Epithelial cell of esophagus (primary cell): ENCODE measurements at regions not wholly inside any gene's neighbourhood (a gene's known extent, or its start where the extent isn't known, plus 50 kb on each side); places are given as distances from the start of the nearest gene placed in this dataset.
"Not testable (repeated sequence)": the region's sequence is repeated elsewhere in the genome, so short reads cannot be mapped to it uniquely, and the experiment has no call there.

Source experiments
- DNase-seq: peaks from one replicate; pipeline ENCODE4 v3.0.0; 2010; ENCODE audit warnings: low read depth
- H3K4me3 ChIP-seq: 2 replicates; pipeline ENCODE4 v1.5.1; 2011; ENCODE audit warnings: mild to moderate bottlenecking, low read length, control low read depth
- TF ChIP-seq, protein P1 (sequence below): IDR thresholded peaks from 2 replicates; pipeline ENCODE4 v1.5.1; 2011; ENCODE audit warnings: low read depth, mild to moderate bottlenecking, low read length, control low read depth, inconsistent platforms; ENCODE audit not compliant: insufficient read depth; ENCODE audit errors: missing control alignments

DNA sequence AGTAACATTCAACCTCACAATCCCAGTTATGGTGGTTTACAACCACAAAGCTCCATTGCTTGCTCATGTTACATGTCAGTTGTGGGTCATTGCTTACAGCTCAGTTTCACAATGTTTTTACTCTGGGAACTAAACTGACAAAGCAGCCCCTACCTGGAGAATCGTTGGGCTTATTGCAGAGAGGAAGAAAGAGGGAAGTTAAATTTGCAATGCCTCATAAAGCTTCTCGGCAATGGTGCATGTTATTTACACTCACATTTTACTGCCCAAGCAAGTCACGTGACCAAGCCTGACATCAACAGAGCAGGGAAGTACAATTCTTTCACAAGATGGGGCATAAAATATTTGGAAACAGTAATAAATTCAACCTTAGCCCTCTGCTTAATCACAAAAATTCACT is 441.6 kb downstream of the TDRD3 start:
- DNase-seq: peak; percentile 50
- H3K4me3 ChIP-seq: no peak overlapping the region
- TF ChIP-seq, protein P1, sequence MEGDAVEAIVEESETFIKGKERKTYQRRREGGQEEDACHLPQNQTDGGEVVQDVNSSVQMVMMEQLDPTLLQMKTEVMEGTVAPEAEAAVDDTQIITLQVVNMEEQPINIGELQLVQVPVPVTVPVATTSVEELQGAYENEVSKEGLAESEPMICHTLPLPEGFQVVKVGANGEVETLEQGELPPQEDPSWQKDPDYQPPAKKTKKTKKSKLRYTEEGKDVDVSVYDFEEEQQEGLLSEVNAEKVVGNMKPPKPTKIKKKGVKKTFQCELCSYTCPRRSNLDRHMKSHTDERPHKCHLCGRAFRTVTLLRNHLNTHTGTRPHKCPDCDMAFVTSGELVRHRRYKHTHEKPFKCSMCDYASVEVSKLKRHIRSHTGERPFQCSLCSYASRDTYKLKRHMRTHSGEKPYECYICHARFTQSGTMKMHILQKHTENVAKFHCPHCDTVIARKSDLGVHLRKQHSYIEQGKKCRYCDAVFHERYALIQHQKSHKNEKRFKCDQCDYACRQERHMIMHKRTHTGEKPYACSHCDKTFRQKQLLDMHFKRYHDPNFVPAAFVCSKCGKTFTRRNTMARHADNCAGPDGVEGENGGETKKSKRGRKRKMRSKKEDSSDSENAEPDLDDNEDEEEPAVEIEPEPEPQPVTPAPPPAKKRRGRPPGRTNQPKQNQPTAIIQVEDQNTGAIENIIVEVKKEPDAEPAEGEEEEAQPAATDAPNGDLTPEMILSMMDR: no peak

DNA sequence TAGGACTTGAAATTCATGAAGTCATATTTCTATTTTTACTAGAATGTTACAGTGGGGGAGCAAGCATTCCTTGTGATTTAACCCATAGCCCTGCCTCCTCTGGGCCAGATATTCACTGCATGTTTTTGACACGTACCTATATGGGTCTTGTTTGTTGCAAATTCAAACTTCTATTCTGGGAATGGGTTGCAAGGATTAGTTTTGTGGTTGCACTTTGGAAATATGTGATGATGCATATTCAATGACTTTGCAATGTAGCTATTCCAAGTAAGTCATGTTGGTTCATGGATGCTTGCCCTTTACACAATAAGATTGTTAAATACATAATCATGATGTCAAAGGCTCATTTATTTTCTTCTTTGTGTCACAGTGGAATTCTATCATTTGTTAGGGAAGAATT is 440.8 kb downstream of the TDRD3 start:
- TF ChIP-seq, protein P1: no peak
- H3K4me3 ChIP-seq: no peak overlapping the region
- DNase-seq: peak; percentile 73

DNA sequence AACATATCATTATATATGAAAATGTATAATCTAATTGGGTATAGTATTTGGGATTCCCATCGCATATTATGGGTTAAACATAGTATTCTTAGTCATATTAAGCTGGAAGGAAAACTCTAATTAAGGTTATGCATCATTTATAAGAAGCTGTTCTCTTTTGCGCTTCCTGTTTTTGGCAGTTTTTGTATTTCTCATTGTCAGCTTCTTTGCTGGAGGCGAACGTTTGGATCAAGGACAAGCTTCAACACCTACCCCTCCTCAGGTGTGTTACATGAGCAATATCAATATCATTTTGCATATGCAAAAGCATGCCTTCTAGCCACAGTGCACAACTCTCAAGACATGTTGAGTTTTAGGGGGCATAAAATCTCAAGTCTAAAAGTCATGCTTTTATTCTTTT is 439.8 kb downstream of the TDRD3 start:
- TF ChIP-seq, protein P1: no peak
- DNase-seq: peak; percentile 66
- H3K4me3 ChIP-seq: no peak overlapping the region

DNA sequence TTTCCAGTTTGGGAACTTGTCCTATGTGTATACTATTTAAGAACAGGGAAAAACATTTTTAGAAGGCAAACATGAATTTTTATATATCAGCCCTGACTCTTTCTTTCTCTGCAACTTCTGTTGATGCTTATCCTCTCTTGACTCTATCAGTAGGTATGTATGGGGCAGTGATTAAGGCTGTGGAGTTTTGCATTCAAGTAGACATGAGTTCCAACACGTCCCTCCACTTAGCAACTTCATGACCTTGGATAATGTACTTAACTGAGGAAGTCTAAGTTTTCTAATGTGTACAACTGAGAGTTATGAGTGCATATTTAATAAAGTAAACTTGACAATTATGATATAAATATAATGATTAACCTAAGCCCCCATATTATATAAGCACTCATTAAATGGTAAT is 414.6 kb downstream of the TDRD3 start:
- DNase-seq: peak; percentile 72
- no peak overlapping the region for H3K4me3 ChIP-seq
- TF ChIP-seq, protein P1: no peak

DNA sequence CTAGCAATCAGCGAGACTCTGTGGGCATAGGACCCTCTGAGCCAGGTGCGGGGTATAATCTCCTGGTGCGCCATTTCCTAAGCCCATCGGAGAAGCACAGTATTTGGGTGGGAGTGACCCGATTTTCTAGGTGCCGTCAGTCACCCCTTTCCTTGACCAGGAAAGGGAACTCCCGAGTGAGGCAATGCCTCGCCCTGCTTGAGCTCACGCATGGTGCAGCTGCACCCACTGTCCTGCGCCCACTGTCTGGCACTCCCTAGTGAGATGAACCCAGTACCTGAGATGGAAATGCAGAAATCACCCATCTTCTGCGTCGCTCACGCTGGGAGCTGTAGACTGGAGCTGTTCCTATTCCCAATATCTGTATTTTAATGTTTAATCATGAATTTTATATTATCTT is 408.6 kb downstream of the TDRD3 start:
- DNase-seq: peak; percentile 19
- H3K4me3 ChIP-seq: not testable (repeated sequence)

DNA sequence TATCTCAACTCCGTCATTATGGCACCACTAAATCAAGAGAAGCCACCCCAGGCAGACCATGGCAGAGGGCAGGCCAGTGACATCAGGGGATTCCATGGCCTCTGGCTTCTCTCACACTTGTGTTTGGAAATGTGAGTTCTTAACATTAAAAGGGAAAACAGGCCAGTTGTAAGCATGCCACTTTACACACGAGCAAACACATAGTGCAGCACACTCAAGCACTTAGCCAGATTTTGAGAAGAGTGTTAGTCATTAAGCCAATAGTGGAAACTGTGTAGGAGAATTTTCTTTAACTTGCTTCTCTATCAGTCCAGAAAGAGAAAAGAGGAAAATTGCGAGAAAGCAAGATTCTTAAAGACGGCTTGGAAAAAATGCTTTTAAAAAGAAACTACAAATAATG is 401.5 kb downstream of the TDRD3 start:
- DNase-seq: no peak
- no peak overlapping the region for H3K4me3 ChIP-seq
- TF ChIP-seq, protein P1: no peak

DNA sequence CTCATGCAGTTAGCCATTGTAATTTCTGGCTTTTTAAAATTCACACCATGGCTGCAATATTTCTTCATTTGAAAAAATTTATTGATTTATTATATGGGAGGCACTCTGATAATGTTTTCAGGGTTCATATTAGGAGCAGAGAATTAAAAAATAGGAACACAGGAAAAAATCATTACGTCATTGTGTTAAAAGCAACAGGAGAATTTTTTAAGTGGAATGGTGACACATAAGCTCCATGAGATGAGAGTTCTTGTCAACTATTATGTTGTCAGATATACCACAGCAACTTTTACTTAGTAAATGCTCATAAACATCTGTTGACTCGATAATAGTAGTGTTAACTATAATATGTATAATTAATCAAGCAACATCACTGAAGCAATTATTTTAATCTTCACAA is 400.1 kb downstream of the TDRD3 start:
- no peak overlapping the region for H3K4me3 ChIP-seq
- TF ChIP-seq, protein P1: no peak
- DNase-seq: no peak

DNA sequence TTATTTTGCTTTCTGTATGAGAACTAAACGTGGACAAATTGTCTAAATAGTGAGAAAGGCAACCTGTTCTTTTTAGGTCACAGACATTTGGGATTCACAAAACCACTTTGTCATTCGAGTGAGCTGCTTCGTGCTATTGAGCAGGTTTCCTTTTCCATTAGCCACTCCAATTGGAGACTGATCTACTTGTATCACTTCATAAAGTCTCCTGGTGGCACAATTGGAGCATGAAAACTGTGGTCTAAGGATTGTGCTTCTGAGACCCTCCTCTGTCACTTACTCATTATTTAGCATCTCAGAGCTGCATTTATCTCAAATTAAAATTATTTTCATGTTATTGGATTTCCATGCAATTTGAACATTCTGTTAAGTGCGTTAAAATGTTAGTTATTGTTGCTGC is 397.7 kb downstream of the TDRD3 start:
- no peak overlapping the region for H3K4me3 ChIP-seq
- DNase-seq: no peak
- TF ChIP-seq, protein P1: no peak
